ENCODE measurements at regions not wholly inside any gene's neighbourhood (a gene's known extent, or its start where the extent isn't known, plus 50 kb on each side); places are given as distances from the start of the nearest gene placed in this dataset.

GRCh38 chr12:127336416-127336815 is 930.6 kb upstream of the TMEM132C start:
- TF ChIP-seq CTCF (conservative IDR thresholded peaks at IDR 0.05 in 1 of 2, IDR thresholded peaks at IDR 0.05 in 1 of 2; ENCODE audit: extremely low read depth in 1 of 2, insufficient read depth in 1 of 2, low read depth in 1 of 2, low read length in 2 of 2) (no peak), EZH2 (IDR thresholded peaks at IDR 0.05; ENCODE audit: borderline replicate concordance, low read length) (no peak)

Measured in mammary epithelial cell (primary cell).